Activated naive CD4-positive, alpha-beta T cell treated with anti-CD3 and anti-CD28 coated beads, Interleukin-2, amount 50 U/mL, for 16 hours (primary cell): ENCODE measurements at regions not wholly inside any gene's neighbourhood (a gene's known extent, or its start where the extent isn't known, plus 50 kb on each side); places are given as distances from the start of the nearest gene placed in this dataset.
"Not testable (repeated sequence)": the region's sequence is repeated elsewhere in the genome, so short reads cannot be mapped to it uniquely, and the experiment has no call there.

Experiments
- DNase-seq: peaks from one replicate; pipeline ENCODE4 v3.0.0-alpha.2; 2020

GRCh38 chr18:73671480-73671879, 476.2 kb downstream of the FBXO15 start:
- DNase-seq: not testable (repeated sequence)

DNA sequence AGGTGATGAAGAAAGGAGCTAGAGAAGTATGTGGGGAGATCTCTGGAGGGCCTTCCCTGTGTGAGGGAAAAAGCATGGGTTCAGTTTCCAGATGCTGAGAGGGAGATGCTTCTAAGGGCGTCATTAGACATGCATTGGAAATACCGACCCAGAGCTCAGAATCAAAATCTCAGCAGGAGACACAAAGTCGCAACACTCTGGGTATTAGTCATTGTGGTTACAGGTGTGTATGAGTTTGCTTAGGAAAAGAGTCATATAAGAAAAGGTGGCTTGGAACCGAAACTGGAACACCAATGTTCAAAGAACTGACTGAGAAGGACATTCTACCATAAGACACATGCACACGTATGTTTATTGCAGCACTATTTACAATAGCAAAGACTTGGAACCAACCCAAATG, 477.1 kb downstream of the FBXO15 start:
- no peak for DNase-seq

GRCh38 chr18:73670039-73670438, 477.6 kb downstream of the FBXO15 start:
- no peak for DNase-seq

GRCh38 chr18:73669297-73669696, 478.3 kb downstream of the FBXO15 start:
- no peak for DNase-seq

- no peak for DNase-seq
These were observed 479.6 kb downstream of the FBXO15 start for GRCh38 chr18:73668051-73668450.

- DNase-seq: no peak
These were observed 480.9 kb downstream of the FBXO15 start for GRCh38 chr18:73666772-73667171.

- no peak for DNase-seq
These were observed 482.7 kb downstream of the FBXO15 start for GRCh38 chr18:73664896-73665295.

DNA sequence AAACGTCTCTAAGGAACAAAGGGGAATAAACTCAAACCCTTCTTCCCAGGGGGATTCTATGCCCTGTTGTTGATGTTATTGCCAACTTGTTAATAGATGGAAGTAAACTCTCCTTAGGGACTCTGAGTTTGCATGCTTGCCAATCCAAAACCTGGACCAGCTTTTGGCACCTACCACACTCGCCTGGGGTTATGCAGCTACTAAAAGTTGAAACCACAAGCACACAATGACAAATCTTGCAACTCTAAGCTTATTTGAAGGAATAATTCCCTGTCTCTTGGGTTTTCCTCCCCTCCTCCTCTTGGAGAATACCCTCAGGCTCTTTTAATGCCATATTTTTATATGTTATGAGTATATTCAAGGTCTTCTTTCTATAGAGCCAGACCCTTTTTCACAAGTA, 484.1 kb downstream of the FBXO15 start:
- DNase-seq: no peak

DNA sequence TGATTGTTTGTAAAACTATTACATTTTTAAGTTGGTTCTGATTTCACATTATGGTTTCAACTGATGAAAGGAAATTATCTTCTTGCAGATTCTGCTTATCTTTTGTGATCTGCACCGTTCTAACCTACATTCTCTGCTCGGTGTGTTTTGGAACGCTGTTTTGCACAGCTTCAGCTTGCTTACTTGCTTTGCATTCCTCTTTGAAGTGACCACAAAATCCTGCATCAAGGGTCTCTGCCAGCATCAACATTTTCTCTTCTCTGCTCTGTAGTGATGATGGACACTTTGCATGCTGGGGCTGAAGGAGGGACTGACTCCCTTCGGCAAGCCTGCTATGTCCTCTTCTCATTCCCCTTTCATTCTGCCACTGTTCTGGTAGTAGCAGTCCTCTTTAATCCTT, 485.2 kb downstream of the FBXO15 start:
- no peak for DNase-seq

DNA sequence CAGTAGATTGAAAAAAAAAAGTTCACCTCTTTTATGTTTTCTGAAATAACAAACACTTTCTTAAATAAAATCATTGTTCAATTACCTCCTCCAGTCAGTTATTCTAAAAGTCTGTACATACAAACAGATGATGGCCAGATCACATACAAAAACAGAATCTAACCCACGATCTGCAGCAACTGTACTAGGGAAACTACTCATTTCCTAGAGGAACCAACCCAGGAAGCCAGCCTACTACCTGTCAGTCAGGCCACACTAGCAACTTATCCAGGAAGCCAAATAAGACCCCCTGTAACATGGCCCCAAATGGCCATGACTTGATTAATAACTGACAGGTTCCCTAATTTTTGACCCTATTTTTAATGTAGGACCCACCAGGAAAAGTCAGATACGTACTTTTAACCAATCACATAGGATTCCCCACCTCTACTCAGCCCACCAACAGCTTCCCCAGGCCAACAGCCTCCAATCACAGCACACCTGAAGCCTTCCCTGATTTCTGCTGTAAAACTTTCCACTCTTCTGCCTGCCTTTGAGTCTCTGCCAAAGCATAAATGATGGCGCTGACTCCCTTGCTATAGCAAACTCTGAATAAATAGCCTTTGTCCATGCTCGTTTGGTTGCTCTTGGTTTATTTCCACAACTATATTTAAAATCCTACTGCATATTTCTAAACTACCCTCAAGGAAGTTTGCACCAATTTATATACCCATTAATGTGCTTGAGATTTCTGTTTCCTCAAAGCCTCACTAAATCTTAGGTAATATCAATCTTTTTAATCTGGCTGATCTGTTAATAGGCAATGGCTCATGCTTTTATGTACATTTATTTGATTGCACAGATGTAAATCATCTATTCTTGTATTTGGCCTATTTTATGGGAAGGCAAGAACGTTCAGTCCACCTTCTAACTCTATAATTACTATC, 486.4 kb downstream of the FBXO15 start:
- no peak for DNase-seq

GRCh38 chr18:73656691-73657090, 490.9 kb downstream of the FBXO15 start:
- DNase-seq: no peak

GRCh38 chr18:73653827-73654226, 493.8 kb downstream of the FBXO15 start:
- no peak for DNase-seq

DNA sequence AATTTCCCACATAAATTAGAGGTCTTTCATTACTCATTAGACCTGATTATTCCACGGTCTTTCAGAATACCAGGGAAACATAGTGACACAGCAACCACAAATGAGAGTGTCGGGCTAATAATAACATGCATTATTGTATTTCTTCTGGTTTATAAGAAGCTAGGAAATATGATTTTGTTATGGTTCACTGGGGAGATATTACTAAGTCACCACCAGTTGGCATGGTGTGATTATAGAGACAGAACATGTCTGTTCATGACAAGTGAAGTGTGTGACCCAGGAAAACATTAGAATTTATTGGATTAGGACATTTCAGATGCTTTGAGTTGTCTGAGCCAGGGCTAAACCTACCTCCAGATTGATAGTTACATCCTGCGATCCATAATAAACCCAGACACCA, 494.4 kb downstream of the FBXO15 start:
- DNase-seq: no peak

GRCh38 chr18:73647391-73647790, 500.2 kb downstream of the FBXO15 start:
- no peak for DNase-seq

GRCh38 chr18:73646772-73647171, 500.9 kb downstream of the FBXO15 start:
- no peak for DNase-seq

DNA sequence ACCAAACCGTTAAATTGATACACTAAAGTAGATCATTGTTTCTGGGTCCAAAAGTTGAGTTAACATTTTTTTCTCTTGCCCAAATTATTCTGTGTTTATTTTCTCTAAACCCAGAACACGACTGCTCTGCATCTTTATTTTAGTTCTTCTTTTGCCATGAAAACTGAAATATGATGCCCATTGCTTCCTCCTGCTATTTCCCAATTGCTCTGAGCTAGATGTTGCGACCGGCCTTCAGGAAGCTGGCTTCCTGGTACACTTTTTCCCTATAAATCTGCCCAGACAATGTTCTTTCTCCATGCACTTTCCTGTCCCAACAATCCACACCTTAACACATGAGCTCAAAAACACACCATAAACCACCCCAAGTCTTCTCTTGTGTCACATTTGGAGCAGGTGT, 501.4 kb downstream of the FBXO15 start:
- DNase-seq: no peak

DNA sequence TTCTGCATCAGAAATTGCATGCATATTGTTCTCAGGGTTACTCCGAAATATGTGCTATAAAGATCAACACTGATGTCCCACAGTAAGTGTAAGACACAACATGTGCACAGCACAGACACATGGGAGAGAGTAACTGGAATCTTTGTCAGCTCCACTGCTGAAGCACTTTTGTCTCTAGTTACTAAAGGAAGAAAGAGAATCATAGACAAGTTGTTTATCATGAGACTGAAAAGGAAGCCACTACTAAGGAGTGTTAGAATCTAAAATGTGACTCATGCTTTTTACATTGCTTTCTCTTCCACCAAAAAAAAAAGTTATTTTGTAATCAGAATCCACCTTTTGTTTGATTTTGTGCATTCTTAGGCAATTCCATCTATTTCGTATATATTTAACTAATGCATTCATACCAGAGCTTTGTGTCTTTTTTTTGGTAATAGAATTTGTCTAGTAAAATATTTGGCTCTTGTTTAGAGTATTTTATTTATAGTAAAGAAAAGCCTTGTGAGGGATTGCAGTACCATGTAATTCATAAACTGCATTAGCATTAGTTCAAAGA, 502.4 kb downstream of the FBXO15 start:
- no peak for DNase-seq

GRCh38 chr18:73639788-73640187, 507.8 kb downstream of the FBXO15 start:
- no peak for DNase-seq

DNA sequence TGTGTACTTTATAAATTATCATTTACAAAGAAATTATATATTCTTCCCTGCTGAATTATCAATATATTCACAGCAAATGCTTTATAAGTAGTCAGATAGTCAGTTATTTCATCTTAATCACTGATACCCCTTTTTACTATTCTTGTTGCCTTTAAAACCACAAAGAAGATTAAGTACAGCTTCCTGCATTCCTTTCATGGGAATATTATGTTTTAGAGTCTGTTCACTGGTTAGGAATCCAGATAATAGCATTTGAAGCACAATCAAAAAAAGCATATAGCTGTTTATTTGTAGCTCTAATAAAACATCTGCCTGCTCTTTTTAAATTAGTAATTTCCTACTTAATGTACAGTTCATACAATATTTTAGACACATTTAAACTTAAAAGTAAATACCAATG, 508.9 kb downstream of the FBXO15 start:
- DNase-seq: no peak

DNA sequence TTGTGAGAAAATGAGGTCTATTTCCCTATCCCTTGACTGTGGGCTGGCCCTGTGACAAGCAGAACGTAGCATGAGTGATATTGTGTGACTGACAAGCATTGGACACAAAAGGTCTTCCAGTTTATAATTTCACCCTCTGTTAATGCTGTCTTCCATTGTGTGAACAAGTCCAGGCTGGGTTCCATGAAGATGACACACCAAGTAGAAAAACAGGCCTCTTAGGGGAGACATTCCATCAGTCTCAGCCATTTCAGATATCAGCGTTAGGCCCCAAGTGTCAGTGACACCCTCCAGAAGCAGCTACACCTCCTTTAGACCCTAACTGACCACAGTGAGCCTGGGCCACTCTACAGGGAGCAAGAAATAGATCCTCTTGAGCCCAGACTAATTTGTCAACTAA, 511.3 kb downstream of the FBXO15 start:
- DNase-seq: no peak

DNA sequence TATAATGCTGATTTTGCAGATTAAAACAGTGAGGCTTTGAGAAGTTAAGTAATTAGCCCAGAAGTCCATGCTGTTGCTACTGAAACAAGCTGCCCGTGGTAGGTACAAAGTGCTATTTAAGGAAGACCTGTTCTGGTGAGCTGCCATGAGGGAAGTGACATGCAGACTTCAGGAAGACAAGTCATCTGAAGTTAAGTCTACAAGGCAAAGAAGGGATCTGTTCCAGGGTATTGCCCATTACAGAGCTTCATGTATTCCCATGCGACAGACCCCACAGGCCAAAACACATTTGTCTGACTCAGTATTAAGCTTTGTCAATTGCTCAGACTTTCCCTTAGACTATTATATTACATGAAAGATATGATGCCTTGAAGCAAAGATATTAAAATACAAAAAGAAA, 520.8 kb downstream of the FBXO15 start:
- DNase-seq: no peak

DNA sequence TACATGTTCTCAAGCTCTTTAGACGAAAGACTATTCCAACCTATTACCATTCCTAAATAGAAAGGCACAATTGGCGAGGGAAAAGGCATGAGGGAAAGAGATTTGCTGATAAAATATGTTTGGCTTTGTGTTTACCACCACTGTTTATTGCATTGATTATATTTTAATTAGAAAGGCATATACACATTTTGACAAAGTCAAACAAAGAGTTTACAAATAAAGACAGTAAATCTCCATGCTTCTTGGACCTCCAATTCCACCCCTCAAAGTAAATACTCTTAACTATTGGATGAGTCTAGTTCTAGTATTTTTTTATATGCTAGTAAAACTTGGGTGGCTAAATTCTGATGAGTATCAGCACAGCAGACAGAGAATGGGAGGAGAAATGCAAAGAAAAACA, 521.4 kb downstream of the FBXO15 start:
- DNase-seq: no peak

GRCh38 chr18:73621091-73621490, 526.5 kb downstream of the FBXO15 start:
- no peak for DNase-seq

- no peak for DNase-seq
These were observed 529.7 kb downstream of the FBXO15 start for GRCh38 chr18:73617981-73618380.

GRCh38 chr18:73615506-73615905, 532.1 kb downstream of the FBXO15 start:
- DNase-seq: no peak
